AG04450 (cell line): ENCODE measurements at regions not wholly inside any gene's neighbourhood (a gene's known extent, or its start where the extent isn't known, plus 50 kb on each side); places are given as distances from the start of the nearest gene placed in this dataset.
"Not testable (repeated sequence)": the region's sequence is repeated elsewhere in the genome, so short reads cannot be mapped to it uniquely, and the experiment has no call there.

ENCODE experiments used
- CTCF ChIA-PET: fragments of 300-600, 350-600 bp; formaldehyde crosslinking; extraction: SDS; loops from one replicate; lab custom pipeline; 2022; ENCODE audit warnings: antibody characterized with exemption, inconsistent platforms; lab: Charles Lee
- POLR2A ChIA-PET: fragments of 350-600 bp; formaldehyde crosslinking; extraction: SDS; loops from one replicate; lab custom pipeline; 2021; ENCODE audit warnings: antibody characterized with exemption, inconsistent platforms; lab: Yijun Ruan, JAX
- DNase-seq: peaks from one replicate; pipeline ENCODE4 v3.0.0-alpha.2; 2011; ENCODE audit warnings: low read depth, low spot score
- H3K27ac ChIP-seq: one replicate; pipeline ENCODE4 v1.5.1; 2012; ENCODE audit warnings: low read depth, low read length, control low read depth
- H3K27me3 ChIP-seq: one replicate; pipeline ENCODE4 v1.6.0; 2012; ENCODE audit warnings: low read length; ENCODE audit not compliant: control insufficient read depth, insufficient read depth
- H3K4me3 ChIP-seq: 2 replicates; pipeline ENCODE4 v1.5.1; 2011; ENCODE audit warnings: mild to moderate bottlenecking, low read depth, low read length, control low read depth
- H3K9me3 ChIP-seq: 2 replicates; pipeline ENCODE4 v1.5.1; 2012; ENCODE audit warnings: low read length; ENCODE audit not compliant: control insufficient read depth, insufficient read depth
- TF ChIP-seq, protein P1 (sequence below): IDR thresholded peaks from 2 replicates; pipeline ENCODE4 v1.5.1; 2011; ENCODE audit warnings: low read depth, low read length, control low read depth, inconsistent platforms

GRCh38 chr5:24235946-24236345 is 408.8 kb downstream of the CDH10 start:
- TF ChIP-seq, protein P1, sequence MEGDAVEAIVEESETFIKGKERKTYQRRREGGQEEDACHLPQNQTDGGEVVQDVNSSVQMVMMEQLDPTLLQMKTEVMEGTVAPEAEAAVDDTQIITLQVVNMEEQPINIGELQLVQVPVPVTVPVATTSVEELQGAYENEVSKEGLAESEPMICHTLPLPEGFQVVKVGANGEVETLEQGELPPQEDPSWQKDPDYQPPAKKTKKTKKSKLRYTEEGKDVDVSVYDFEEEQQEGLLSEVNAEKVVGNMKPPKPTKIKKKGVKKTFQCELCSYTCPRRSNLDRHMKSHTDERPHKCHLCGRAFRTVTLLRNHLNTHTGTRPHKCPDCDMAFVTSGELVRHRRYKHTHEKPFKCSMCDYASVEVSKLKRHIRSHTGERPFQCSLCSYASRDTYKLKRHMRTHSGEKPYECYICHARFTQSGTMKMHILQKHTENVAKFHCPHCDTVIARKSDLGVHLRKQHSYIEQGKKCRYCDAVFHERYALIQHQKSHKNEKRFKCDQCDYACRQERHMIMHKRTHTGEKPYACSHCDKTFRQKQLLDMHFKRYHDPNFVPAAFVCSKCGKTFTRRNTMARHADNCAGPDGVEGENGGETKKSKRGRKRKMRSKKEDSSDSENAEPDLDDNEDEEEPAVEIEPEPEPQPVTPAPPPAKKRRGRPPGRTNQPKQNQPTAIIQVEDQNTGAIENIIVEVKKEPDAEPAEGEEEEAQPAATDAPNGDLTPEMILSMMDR, result no peak
- Histone ChIP-seq H3K27me3 (no peaks in the 10 kb centered on the region), H3K27ac (no peak overlapping the region), H3K9me3 (no peaks in the 10 kb centered on the region), H3K4me3 (no peak overlapping the region)
- POLR2A ChIA-PET, result no interaction called here
- DNase-seq, result no peak
- CTCF ChIA-PET, result no interaction called here

- H3K9me3 ChIP-seq, result peaks cover 10% of the 10 kb centered on the region; the same call in 1 of the 2 replicates
- POLR2A ChIA-PET, result no interaction called here
- CTCF ChIA-PET, result no interaction called here
- H3K27me3 ChIP-seq, result no peaks in the 10 kb centered on the region
- H3K27ac ChIP-seq, result no peak overlapping the region
- no peak for DNase-seq
- TF ChIP-seq, protein P1, result no peak
- no peak overlapping the region for H3K4me3 ChIP-seq
These were observed 399.0 kb downstream of the CDH10 start for GRCh38 chr5:24245821-24246220.

DNA sequence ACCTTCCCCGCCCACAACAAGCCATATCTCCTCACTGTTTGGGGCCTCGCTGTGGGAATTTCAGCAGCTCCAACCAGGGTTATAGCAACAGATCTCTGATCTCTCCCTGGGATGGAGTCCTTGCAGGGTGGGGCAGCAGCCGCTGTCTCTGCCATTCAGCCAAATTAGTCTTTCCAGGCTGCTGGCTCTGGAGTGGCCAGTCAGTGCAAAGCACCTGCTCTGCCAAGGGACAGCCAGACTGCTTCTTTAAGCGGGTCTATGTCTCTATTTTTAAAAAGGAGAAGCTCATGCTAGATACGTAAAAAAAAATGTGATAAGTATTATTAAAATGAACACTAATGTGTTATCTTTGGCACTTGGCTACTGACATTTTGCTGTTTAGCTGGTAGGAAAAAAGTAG is 380.2 kb downstream of the CDH10 start:
- Histone ChIP-seq H3K27me3 (no peaks in the 10 kb centered on the region), H3K4me3 (no peak overlapping the region), H3K9me3 (peaks cover 5% of the 10 kb centered on the region; the same call in 1 of the 2 replicates), H3K27ac (no peak overlapping the region)
- ChIA-PET CTCF (no interaction called here), POLR2A (no interaction called here)
- TF ChIP-seq, protein P1, result no peak
- no peak for DNase-seq

GRCh38 chr5:24265306-24265705 is 379.5 kb downstream of the CDH10 start:
- ChIA-PET CTCF (no interaction called here), POLR2A (no interaction called here)
- no peak for DNase-seq
- Histone ChIP-seq H3K27ac (no peak overlapping the region), H3K4me3 (no peak overlapping the region), H3K27me3 (no peaks in the 10 kb centered on the region), H3K9me3 (peaks cover 5% of the 10 kb centered on the region; the same call in 1 of the 2 replicates)
- TF ChIP-seq, protein P1, result no peak

DNA sequence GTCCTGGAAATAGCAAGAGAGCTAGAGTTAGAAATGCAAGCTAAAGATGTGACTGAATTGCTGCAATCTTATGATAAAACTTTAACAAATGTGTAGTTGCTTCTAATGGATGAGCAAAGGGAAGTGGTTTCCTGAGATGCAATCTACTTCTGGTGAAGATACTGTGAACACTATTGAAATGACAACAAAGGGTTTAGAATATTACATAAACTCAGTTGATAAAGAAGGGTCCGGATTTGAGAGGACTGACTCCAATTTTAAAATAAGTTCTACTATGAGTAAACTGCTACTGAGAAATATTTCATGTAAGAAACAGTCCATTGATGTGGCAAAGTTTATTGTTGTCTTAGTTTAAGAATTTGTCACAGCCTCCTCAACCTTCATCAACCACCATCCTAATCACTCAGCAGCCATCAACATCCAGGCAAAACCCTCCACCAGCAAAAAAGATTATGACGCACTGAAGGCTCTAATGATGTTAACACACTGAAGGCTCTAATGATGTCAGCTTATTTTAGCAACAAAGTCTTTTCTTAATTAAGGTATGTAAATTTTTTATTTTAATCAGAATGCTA is 376.2 kb downstream of the CDH10 start:
- no peak for DNase-seq
- ChIA-PET POLR2A (no interaction called here), CTCF (no interaction called here)
- H3K27me3 ChIP-seq, result no peaks in the 10 kb centered on the region
- TF ChIP-seq, protein P1, result no peak
- H3K4me3 ChIP-seq, result no peak overlapping the region
- no peak overlapping the region for H3K27ac ChIP-seq
- H3K9me3 ChIP-seq, result peaks cover 13% of the 10 kb centered on the region

- H3K9me3 ChIP-seq, CTCF ChIA-PET, H3K27me3 ChIP-seq, H3K4me3 ChIP-seq, POLR2A ChIA-PET, DNase-seq, H3K27ac ChIP-seq: not testable (repeated sequence)
These were observed 373.1 kb downstream of the CDH10 start for GRCh38 chr5:24271702-24272118.
